GM19467 (cell line): ENCODE measurements at regions not wholly inside any gene's neighbourhood (a gene's known extent, or its start where the extent isn't known, plus 50 kb on each side); places are given as distances from the start of the nearest gene placed in this dataset.
"Not testable (repeated sequence)": the region's sequence is repeated elsewhere in the genome, so short reads cannot be mapped to it uniquely, and the experiment has no call there.

Source experiments
- ATAC-seq: cut with Tn5 transposase; IDR thresholded peaks from one replicate; pipeline ENCODE4 v1.9.1; 2021; ENCODE audit warnings: mild to moderate bottlenecking, moderate library complexity; ENCODE audit not compliant: unreplicated experiment

DNA sequence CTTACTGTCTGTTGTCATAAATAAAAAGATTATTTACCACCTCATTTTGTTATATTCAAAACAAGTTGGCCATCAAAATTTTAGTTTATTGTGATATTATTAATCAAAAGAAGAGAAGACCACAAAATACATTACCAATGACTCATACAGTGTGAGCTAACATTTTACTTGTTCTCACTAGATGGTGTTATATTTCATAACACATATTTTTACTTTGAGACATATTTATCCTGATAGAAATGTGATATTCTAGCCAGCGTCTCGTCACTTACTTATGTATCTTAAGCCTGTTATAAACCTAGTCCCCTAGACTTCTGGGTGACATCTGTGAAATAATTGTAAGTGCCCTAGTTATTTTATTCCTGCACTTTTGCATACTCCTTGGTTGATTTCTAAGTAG is 263.2 kb downstream of the CDH7 start:
- ATAC-seq, result no peak

DNA sequence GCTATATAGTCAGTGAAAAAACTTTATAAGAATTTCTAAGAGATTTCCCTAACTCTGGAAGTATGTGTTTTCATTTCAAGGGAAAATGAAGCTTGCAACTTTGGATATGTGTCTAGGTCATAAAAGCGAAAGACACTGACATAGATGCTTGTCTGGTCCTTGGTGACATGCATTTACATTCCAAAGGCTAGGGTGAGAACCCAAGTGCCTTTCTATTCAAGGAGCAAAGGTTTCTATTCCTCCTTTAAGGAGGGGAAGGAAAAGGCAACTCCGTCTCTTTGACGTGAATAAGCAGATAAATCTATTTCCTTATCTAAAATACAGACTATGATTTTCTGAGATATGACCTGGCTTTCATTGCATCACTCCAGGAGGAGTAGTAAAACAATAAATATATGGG is 261.1 kb downstream of the CDH7 start:
- no peak for ATAC-seq

GRCh38 chr18:66005831-66006588 is 255.2 kb downstream of the CDH7 start:
- no peak for ATAC-seq

DNA sequence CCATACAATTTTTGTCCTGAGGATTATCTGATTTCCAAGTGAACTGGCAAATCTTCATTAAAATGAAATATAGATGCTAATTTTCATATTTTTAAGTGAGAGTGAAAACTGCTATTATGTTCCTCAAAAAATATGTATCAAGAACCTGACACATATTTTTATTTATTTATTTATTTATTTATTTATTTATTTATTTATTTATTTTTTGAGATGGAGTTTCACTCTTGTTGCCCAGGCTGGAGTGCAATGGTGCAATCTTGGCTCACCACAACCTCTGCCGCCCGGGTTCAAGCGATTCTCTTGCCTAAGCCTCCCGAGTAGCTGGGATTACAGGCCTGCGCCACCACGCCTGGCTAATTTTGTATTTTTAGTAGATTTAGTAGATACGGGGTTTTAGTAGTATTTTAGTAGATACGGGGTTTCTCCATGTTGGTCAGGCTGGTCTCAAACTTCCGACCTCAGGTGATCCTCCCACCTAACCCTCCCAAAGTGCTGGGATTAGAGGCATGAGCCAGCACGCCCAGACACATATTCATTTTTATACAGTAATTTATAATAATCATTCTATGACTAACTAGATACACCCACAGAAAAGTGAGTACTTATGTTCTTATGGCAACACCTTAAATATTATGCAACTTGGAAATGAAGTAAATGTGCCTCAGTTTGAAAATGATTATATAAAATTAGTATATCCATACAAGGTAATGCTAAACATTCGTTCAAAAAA is 248.3 kb downstream of the CDH7 start:
- ATAC-seq, result not testable (repeated sequence)

- ATAC-seq, result no peak
Measured at GRCh38 chr18:65995206-65995605, 244.4 kb downstream of the CDH7 start.

DNA sequence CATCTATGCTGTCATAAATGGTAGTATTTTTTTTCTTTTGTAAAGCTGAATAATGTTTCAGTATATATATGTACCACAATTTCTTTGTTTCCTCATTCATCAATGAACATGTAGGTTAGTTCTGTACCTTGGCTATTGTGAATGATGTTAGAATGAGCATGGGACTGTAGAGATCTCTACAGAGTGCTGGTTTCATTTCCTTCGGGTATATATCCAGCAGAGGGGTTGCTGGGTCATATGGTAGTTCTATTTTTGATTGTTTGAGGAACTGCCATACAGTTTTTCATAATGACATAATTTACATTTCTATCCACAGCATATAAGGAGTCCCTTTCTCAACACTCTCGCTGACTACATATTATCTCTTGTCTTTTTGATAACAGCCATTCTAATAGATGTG is 243.5 kb downstream of the CDH7 start:
- no peak for ATAC-seq

DNA sequence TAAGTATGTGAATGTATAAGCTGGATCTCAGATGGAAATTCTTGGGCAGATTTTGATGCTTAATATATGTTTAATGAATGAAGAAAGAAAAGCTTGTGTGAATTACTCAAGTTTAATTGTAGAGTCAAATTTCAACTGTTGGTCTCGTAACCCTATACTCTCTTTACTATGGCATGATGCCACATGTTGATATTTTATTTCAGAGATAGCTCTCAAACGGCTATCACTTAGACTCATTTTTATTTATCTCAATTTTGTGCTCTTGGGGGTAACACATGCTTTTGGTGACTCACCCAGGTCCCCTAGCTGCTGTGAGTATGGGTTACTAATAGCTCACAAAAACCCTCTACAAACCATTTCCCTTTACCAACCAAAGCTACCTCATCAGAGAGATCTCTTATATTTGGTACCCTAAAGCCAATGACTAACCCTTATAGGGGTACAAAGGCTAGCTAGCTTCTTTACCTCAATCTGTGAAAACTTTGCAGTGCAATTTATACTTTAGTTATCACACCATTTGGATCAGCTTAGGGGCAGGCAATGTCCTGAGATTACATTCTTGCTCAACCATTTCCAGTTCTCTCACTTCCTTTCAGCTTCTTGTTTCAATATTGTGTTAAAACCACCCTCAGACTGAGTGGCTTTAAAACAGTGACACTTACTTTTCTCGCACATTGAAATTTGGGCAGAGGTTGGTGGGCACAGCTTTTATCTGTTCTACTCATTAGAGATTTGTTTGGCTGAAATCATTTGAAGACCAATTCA is 240.3 kb downstream of the CDH7 start:
- ATAC-seq, result no peak

DNA sequence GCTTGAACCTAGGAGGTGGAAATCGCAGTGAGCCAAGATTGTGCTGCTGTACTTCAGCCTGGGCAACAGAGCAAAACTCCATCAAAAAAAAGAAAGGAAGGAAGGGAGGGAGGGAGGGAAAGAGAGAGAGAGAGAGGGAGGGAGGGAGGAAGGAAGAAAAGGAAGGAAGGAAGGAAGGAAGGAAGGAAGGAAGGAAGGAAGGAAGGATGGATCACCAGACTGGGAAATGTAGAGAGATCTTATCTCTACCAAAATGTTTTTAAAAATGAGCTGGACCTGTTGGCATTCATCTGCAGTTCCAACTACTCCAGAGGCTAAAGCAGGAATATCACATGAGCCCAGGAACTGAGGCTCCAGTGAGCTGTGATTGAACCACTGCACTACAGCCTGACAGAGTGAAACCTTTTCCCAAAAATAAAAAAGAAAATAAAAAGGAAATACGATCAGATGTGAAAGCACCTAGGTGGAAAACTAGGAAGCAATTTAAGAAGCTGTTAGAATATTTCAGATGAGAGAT is 239.4 kb downstream of the CDH7 start:
- no peak for ATAC-seq

GRCh38 chr18:65988972-65989371 is 238.2 kb downstream of the CDH7 start:
- no peak for ATAC-seq

GRCh38 chr18:65988386-65988785 is 237.6 kb downstream of the CDH7 start:
- no peak for ATAC-seq

DNA sequence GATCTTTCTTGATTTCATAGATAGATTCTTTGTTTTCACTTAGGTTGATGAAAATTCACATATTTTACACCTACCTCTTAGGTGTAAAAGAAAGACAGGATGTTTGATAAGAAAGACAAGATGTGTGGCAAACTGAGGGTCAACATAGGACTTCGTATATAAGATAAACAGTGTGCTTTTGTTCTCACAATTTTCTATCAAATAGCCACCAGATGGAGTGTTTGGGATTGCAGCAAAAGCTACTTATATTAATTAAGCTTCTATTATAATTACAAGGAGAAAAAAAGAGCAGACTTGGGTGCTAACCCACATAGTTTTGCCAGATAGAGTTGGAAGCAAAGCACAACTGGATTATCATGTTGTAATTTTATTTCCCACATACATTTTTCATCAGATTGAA is 232.9 kb downstream of the CDH7 start:
- ATAC-seq, result no peak

DNA sequence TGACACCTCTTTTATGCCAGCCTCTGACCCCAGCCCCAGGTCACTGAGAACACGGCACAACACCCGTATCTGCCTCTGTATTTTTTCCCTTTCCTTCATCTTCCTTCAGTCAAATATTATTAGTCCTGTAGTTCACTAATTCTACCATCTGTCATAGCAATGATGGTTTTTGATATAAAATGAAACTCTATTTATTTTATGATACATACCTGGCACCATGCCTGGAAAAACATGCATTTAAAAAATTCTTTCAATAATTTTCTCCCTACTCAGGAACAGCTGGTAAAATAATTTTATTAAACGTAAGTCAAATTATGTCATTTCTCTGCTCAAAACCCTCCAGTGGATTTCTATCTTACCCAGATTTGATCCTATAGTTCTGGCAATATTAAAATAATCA is 224.7 kb downstream of the CDH7 start:
- no peak for ATAC-seq

DNA sequence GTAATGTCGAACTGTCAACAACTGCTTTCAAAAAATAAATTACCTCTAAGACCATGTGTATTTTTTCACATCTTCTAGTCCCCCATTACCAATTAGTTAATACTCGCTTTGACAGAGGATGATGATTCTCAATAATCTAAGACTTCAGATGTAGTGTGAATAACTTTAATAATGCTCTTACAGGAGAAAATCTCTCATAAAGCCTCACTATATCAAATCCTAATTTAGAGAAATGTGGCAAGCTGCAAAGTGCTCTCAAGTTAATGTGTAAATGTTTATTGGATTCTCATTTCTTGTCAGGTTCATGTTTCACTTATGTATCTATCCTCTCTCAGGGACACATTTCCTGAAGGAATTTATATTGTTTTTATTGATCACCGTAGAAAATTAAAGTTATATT is 223.9 kb downstream of the CDH7 start:
- no peak for ATAC-seq

GRCh38 chr18:65968239-65969004 is 217.6 kb downstream of the CDH7 start:
- no peak for ATAC-seq

DNA sequence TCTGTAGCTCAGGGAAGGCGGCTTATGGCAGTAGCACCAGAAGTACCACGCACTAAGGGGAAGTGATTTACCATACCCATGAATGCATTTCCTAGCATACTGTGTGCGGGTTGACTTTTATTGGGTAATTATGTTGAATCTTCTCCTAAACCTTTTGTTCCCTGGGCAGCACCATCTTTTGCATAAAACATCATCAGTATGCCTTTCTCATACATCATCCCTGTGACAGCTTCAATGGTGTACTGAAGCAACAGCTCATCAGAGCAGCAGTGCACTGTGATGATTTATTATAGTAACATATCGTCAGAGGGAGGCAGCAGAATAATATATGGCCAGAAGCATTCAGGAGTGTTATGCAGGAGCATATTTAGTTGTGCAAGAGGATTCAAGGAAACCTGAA is 204.9 kb downstream of the CDH7 start:
- ATAC-seq, result no peak

GRCh38 chr18:65954372-65954771 is 203.6 kb downstream of the CDH7 start:
- ATAC-seq, result no peak

GRCh38 chr18:65946777-65947176 is 196.0 kb downstream of the CDH7 start:
- ATAC-seq, result no peak

DNA sequence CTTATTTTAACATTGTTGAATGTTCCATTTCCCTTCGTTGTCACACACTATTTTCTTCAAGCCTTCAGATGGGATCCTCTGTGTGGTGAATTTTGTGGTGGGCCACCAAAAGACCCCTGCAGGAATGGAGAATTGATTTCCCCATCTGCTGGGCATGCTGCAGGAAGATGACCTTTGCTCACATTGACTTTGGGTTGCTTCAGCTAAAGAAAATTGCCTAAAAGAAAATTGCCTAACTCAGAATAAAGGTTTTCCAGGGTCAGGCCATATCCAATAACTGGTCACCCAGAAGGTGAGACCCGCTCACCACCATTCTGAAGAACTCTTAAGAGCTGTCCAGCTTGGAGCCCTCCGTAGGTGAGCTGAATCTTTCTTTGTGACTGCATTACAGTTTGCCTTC is 192.5 kb downstream of the CDH7 start:
- no peak for ATAC-seq

GRCh38 chr18:65942854-65943253 is 192.0 kb downstream of the CDH7 start:
- ATAC-seq, result no peak

GRCh38 chr18:65942104-65942503 is 191.3 kb downstream of the CDH7 start:
- no peak for ATAC-seq

DNA sequence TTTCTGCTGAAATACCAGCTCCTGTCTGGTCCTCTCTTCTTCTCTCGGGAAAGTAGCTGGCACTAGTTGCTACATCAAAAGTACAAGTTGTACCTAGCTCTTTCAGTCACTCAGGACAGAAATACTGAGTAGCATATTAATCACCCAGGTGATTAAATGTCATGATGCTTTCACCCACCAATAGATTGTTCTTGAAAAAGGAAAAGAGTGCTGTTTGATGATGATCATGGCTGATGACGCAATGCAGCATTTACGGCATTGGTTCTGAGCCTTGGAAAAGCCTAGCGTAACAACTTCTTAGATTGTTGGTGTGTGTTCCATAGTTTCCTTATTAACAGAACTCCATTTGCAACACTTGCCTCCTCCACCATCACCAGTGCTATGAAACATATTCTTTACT is 190.7 kb downstream of the CDH7 start:
- no peak for ATAC-seq
